Neural progenitor cell (in vitro differentiated cells): ENCODE measurements at regions not wholly inside any gene's neighbourhood (a gene's known extent, or its start where the extent isn't known, plus 50 kb on each side); places are given as distances from the start of the nearest gene placed in this dataset.

Source experiments
- DNase-seq: peaks from one replicate; pipeline ENCODE4 v3.0.0-alpha.2; 2016; ENCODE audit warnings: low spot score
- H2AFZ ChIP-seq: fragments of 200-600 bp; sonication (generic); replicated peaks from 2 replicates; pipeline ENCODE4 v1.6.1; 2016; ENCODE audit warnings: antibody characterized with exemption
- H3F3A ChIP-seq: fragments of 200-600 bp; sonication (generic); 2 replicates; pipeline ENCODE4 v1.6.1; 2016; ENCODE audit warnings: antibody characterized with exemption, low read depth
- H3K27ac ChIP-seq: fragments of 200-600 bp; sonication (generic); 2 replicates; pipeline ENCODE4 v1.5.1; 2016; ENCODE audit warnings: mild to moderate bottlenecking
- H3K27me3 ChIP-seq: fragments of 200-600 bp; sonication (generic); 2 replicates; pipeline ENCODE4 v1.6.1; 2016; ENCODE audit warnings: mild to moderate bottlenecking, moderate library complexity
- H3K36me3 ChIP-seq: fragments of 200-600 bp; sonication (generic); 2 replicates; pipeline ENCODE4 v1.5.1; 2016
- H3K4me1 ChIP-seq: fragments of 200-600 bp; sonication (generic); 2 replicates; pipeline ENCODE4 v1.6.1; 2016; ENCODE audit warnings: mixed run types
- H3K4me2 ChIP-seq: fragments of 200-600 bp; sonication (generic); 2 replicates; pipeline ENCODE4 v1.6.1; 2016
- H3K4me3 ChIP-seq: fragments of 200-600 bp; sonication (generic); 2 replicates; pipeline ENCODE4 v1.5.1; 2016
- H3K79me2 ChIP-seq: fragments of 200-600 bp; sonication (generic); 2 replicates; pipeline ENCODE4 v1.6.1; 2016; ENCODE audit warnings: low read depth
- H3K9ac ChIP-seq: fragments of 200-600 bp; sonication (generic); 2 replicates; pipeline ENCODE4 v1.6.1; 2016
- H3K9me3 ChIP-seq: fragments of 200-600 bp; sonication (generic); 2 replicates; pipeline ENCODE4 v1.5.1; 2016; ENCODE audit warnings: low read depth
- H4K20me1 ChIP-seq: fragments of 200-600 bp; sonication (generic); 2 replicates; pipeline ENCODE4 v1.6.1; 2016; ENCODE audit warnings: low read depth
- H3K27ac Mint-ChIP-seq: 3 replicates; pipeline ENCODE4 v1.8.0; 2021; ENCODE audit warnings: mixed read lengths
- H3K27me3 Mint-ChIP-seq: 2 replicates; pipeline ENCODE4 v1.8.0; 2022; ENCODE audit warnings: low read depth, mild to moderate bottlenecking, inconsistent platforms, moderate library complexity, mixed read lengths; ENCODE audit not compliant: insufficient read depth
- H3K36me3 Mint-ChIP-seq: 3 replicates; pipeline ENCODE4 v1.8.0; 2021; ENCODE audit warnings: mixed read lengths
- H3K4me1 Mint-ChIP-seq: 3 replicates; pipeline ENCODE4 v1.8.0; 2021; ENCODE audit warnings: mixed read lengths
- H3K4me3 Mint-ChIP-seq: 3 replicates; pipeline ENCODE4 v1.8.0; 2021; ENCODE audit warnings: mild to moderate bottlenecking, moderate library complexity, mixed read lengths
- H3K9me3 Mint-ChIP-seq: 3 replicates; pipeline ENCODE4 v1.8.0; 2020; ENCODE audit warnings: mixed read lengths
- EZH2 ChIP-seq: fragments of 200-600 bp; sonication (generic); IDR thresholded peaks from 2 replicates; pipeline ENCODE4 v1.6.1; 2017; ENCODE audit warnings: antibody characterized with exemption, mild to moderate bottlenecking, moderate library complexity
- EZH2phosphoT487 ChIP-seq: fragments of 200-600 bp; sonication (generic); IDR thresholded peaks from 2 replicates; pipeline ENCODE4 v1.6.1; 2017; ENCODE audit warnings: antibody characterized with exemption
- TF ChIP-seq, protein P1 (sequence below): fragments of 200-600 bp; sonication (generic); IDR thresholded peaks from 2 replicates; pipeline ENCODE4 v1.5.1; 2017; ENCODE audit warnings: antibody characterized with exemption, mild to moderate bottlenecking

DNA sequence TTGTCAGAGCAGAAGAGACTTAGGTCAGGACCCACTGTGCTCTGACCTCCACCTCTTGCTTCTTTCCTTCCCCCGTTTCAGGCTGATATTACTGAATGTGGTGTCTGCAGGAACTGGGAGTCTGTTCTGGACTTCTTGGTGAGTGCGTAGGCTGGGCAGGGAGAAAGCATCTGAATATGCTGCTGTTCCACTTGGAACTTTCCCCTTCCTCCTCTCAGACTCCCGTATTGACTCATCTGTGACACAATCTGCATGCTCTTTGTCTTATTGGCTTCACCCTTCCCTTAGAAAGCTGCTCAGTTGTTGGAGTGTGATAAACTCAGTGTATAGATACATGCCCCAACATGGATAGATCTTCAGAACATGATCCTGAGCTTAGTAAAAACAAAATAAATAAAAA is 137.6 kb upstream of the HABP2 start:
- Histone ChIP-seq H3K79me2 (no peaks in the 10 kb centered on the region), H4K20me1 (no peaks in the 10 kb centered on the region), H3K4me1 (peaks cover 11% of the 10 kb centered on the region), H3K36me3 (no peaks in the 10 kb centered on the region), H3K27ac (no peak overlapping the region), H3K9ac (no peak overlapping the region), H3K4me3 (no peak overlapping the region), H3K9me3 (no peaks in the 10 kb centered on the region), H2AFZ (no peak overlapping the region), H3F3A (peaks cover 10% of the 10 kb centered on the region), H3K27me3 (no peaks in the 10 kb centered on the region), H3K4me2 (no peak overlapping the region)
- Mint-ChIP-seq H3K9me3 (peaks cover 16% of the 10 kb centered on the region), H3K27ac (no peak overlapping the region), H3K27me3 (peaks cover 19% of the 10 kb centered on the region), H3K36me3 (no peaks in the 10 kb centered on the region), H3K4me3 (no peak overlapping the region), H3K4me1 (peaks cover 8% of the 10 kb centered on the region)
- no peak for TF ChIP-seq EZH2phosphoT487
- TF ChIP-seq, protein P1, sequence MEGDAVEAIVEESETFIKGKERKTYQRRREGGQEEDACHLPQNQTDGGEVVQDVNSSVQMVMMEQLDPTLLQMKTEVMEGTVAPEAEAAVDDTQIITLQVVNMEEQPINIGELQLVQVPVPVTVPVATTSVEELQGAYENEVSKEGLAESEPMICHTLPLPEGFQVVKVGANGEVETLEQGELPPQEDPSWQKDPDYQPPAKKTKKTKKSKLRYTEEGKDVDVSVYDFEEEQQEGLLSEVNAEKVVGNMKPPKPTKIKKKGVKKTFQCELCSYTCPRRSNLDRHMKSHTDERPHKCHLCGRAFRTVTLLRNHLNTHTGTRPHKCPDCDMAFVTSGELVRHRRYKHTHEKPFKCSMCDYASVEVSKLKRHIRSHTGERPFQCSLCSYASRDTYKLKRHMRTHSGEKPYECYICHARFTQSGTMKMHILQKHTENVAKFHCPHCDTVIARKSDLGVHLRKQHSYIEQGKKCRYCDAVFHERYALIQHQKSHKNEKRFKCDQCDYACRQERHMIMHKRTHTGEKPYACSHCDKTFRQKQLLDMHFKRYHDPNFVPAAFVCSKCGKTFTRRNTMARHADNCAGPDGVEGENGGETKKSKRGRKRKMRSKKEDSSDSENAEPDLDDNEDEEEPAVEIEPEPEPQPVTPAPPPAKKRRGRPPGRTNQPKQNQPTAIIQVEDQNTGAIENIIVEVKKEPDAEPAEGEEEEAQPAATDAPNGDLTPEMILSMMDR, result no peak
- no peak for TF ChIP-seq EZH2
- no peak for DNase-seq

GRCh38 chr10:113420057-113420732 is 132.7 kb upstream of the HABP2 start:
- DNase-seq, result no peak
- no peak overlapping the region for H3K27ac Mint-ChIP-seq
- no peaks in the 10 kb centered on the region for H3K27me3 ChIP-seq

DNA sequence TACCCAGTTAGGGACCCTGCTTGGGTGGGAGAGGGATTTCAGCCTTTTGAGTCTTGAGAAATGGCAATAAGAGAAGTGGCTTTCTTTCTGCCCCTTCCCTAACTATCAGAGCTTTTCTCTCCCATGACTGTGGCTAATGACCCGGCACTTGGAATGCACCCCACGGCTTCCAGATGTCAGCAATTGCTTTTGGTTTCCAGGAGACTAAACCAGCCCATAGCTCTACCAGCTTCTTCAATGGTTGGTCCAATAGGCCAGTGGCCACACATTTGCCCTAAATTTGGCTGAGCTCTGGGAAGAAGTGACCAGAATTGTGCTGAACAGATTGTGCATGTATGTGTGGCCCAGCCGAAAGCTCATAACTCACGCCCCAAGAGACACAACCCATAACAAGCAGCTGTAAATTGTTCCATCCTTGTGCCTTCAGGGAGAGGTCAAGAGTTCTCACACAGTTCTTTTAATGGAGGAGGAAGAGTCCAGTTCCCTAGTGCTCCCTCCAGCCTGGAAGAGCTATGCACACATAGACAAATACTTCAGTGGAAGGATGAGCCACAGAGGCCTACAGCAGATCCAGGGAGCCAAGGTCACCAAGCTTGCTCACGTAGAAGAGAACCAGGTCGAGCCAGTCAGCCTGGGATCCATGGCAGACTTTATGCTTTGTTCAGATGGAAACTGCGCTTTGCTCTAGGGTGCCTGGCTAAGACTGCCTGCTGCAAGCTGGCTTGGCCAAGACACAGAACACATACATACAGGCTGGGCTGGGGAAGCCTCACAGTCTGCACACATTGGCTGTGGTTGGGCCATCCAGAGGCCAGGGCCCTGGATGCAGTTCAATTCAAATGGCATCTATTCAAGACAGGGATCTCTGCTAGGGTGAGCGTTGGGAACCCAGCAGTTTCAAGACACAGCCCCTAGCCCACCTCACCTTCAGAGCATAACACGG is 131.8 kb upstream of the HABP2 start:
- Histone ChIP-seq H3K4me2 (no peak overlapping the region), H3K4me1 (no peaks in the 10 kb centered on the region), H3K4me3 (no peak overlapping the region), H3K36me3 (no peaks in the 10 kb centered on the region), H2AFZ (no peak overlapping the region), H3K27me3 (no peaks in the 10 kb centered on the region), H3K9ac (no peak overlapping the region), H3K79me2 (no peaks in the 10 kb centered on the region), H3K9me3 (no peaks in the 10 kb centered on the region), H4K20me1 (no peaks in the 10 kb centered on the region), H3F3A (no peaks in the 10 kb centered on the region), H3K27ac (no peak overlapping the region)
- H3K4me3 Mint-ChIP-seq, result no peak overlapping the region
- peaks cover 5% of the 10 kb centered on the region for H3K27me3 Mint-ChIP-seq
- DNase-seq, result no peak
- H3K36me3 Mint-ChIP-seq, result no peaks in the 10 kb centered on the region
- TF ChIP-seq EZH2 (no peak), EZH2phosphoT487 (no peak)
- TF ChIP-seq, protein P1, result no peak
- H3K27ac Mint-ChIP-seq, result no peak overlapping the region
- no peaks in the 10 kb centered on the region for H3K4me1 Mint-ChIP-seq
- peaks cover 14% of the 10 kb centered on the region for H3K9me3 Mint-ChIP-seq

More at GRCh38 chr10:113420057-113420732, 132.7 kb upstream of the HABP2 start:
- no peaks in the 10 kb centered on the region for H3K36me3 Mint-ChIP-seq
- Histone ChIP-seq H3K4me1 (no peaks in the 10 kb centered on the region), H2AFZ (no peak overlapping the region), H3F3A (no peaks in the 10 kb centered on the region), H3K4me2 (no peak overlapping the region), H3K9me3 (no peaks in the 10 kb centered on the region), H3K9ac (no peak overlapping the region), H3K79me2 (no peaks in the 10 kb centered on the region), H3K36me3 (no peaks in the 10 kb centered on the region), H3K27ac (no peak overlapping the region), H4K20me1 (no peaks in the 10 kb centered on the region), H3K4me3 (no peak overlapping the region)
- TF ChIP-seq EZH2phosphoT487, result no peak
- TF ChIP-seq, protein P1, result no peak
- TF ChIP-seq EZH2, result no peak
- peaks cover 14% of the 10 kb centered on the region for H3K9me3 Mint-ChIP-seq
- H3K4me1 Mint-ChIP-seq, result no peaks in the 10 kb centered on the region
- H3K4me3 Mint-ChIP-seq, result no peak overlapping the region
- peaks cover 5% of the 10 kb centered on the region for H3K27me3 Mint-ChIP-seq
